Activated CD4-positive, alpha-beta memory T cell treated with anti-CD3 and anti-CD28 coated beads, Interleukin-2, amount 10 ng/mL, durations not matched to agents 7 days and 5 days (primary cell): ENCODE measurements at regions not wholly inside any gene's neighbourhood (a gene's known extent, or its start where the extent isn't known, plus 50 kb on each side); places are given as distances from the start of the nearest gene placed in this dataset.

ENCODE experiments used
- CTCF ChIA-PET: fragments of 350-600 bp; sonication (Branson Sonifier 250); formaldehyde crosslinking; loops from one replicate; lab custom pipeline; 2021; ENCODE audit warnings: antibody characterized with exemption, inconsistent platforms; lab: Charles Lee
- POLR2A ChIA-PET: fragments of 350-600 bp; sonication (Branson Sonifier 250); formaldehyde crosslinking; loops from one replicate; lab custom pipeline; 2021; ENCODE audit warnings: antibody characterized with exemption; lab: Charles Lee
- DNase-seq: peaks from one replicate; pipeline ENCODE4 v3.0.0-alpha.2; 2020
- H3K27ac Mint-ChIP-seq: one replicate; pipeline ENCODE4 v1.8.0; 2021; ENCODE audit warnings: mild to moderate bottlenecking, mixed read lengths
- H3K27me3 Mint-ChIP-seq: one replicate; pipeline ENCODE4 v1.8.0; 2021; ENCODE audit warnings: mixed read lengths
- H3K36me3 Mint-ChIP-seq: one replicate; pipeline ENCODE4 v1.8.0; 2021; ENCODE audit warnings: low read depth, mixed read lengths
- H3K4me1 Mint-ChIP-seq: one replicate; pipeline ENCODE4 v1.8.0; 2021; ENCODE audit warnings: mixed read lengths
- H3K4me3 Mint-ChIP-seq: one replicate; pipeline ENCODE4 v1.8.0; 2021; ENCODE audit warnings: mild to moderate bottlenecking, mixed read lengths
- H3K9me3 Mint-ChIP-seq: one replicate; pipeline ENCODE4 v1.8.0; 2021; ENCODE audit warnings: mixed read lengths

- Mint-ChIP-seq H3K4me3 (no peak overlapping the region), H3K27ac (no peak overlapping the region), H3K27me3 (peaks cover 3% of the 10 kb centered on the region), H3K4me1 (no peaks in the 10 kb centered on the region), H3K9me3 (no peaks in the 10 kb centered on the region), H3K36me3 (no peaks in the 10 kb centered on the region)
- DNase-seq = no peak
- CTCF ChIA-PET = interaction anchor here (0.9 kb wide), 1 partner anchor 418 kb away, joined by 3 read pairs; no protein-coding TSS in a partner anchor
- POLR2A ChIA-PET = no interaction called here
These were observed 127.1 kb upstream of the KCNJ15 start for GRCh38 chr21:38129711-38130110.

- no peak for DNase-seq
- Mint-ChIP-seq H3K27me3 (peaks cover 4% of the 10 kb centered on the region), H3K9me3 (no peaks in the 10 kb centered on the region), H3K4me1 (no peaks in the 10 kb centered on the region), H3K27ac (no peak overlapping the region), H3K4me3 (no peak overlapping the region), H3K36me3 (no peaks in the 10 kb centered on the region)
- CTCF ChIA-PET = no interaction called here
- POLR2A ChIA-PET = no interaction called here
These were observed 123.6 kb upstream of the KCNJ15 start for GRCh38 chr21:38133240-38133639.

- Mint-ChIP-seq H3K4me1 (no peaks in the 10 kb centered on the region), H3K36me3 (no peaks in the 10 kb centered on the region), H3K4me3 (no peak overlapping the region), H3K9me3 (no peaks in the 10 kb centered on the region), H3K27ac (no peak overlapping the region), H3K27me3 (peaks cover 4% of the 10 kb centered on the region)
- DNase-seq = no peak
- ChIA-PET CTCF (no interaction called here), POLR2A (no interaction called here)
These were observed 122.5 kb upstream of the KCNJ15 start for GRCh38 chr21:38134084-38134873.

- CTCF ChIA-PET = no interaction called here
- no peaks in the 10 kb centered on the region for H3K9me3 Mint-ChIP-seq
- DNase-seq = no peak
- no peak overlapping the region for H3K27ac Mint-ChIP-seq
- no peaks in the 10 kb centered on the region for H3K4me1 Mint-ChIP-seq
- POLR2A ChIA-PET = no interaction called here
- H3K36me3 Mint-ChIP-seq = no peaks in the 10 kb centered on the region
- H3K4me3 Mint-ChIP-seq = no peak overlapping the region
- peaks cover 4% of the 10 kb centered on the region for H3K27me3 Mint-ChIP-seq
These were observed 120.6 kb upstream of the KCNJ15 start for GRCh38 chr21:38136201-38136600.

- Mint-ChIP-seq H3K4me3 (no peak overlapping the region), H3K9me3 (no peaks in the 10 kb centered on the region), H3K27ac (no peak overlapping the region), H3K4me1 (no peaks in the 10 kb centered on the region), H3K27me3 (peaks cover 1% of the 10 kb centered on the region), H3K36me3 (no peaks in the 10 kb centered on the region)
- DNase-seq = no peak
- ChIA-PET CTCF (interaction anchor here (1.5 kb wide), 1 partner anchor 12 kb away, joined by 4 read pairs; no protein-coding TSS in a partner anchor), POLR2A (no interaction called here)
These were observed 117.2 kb upstream of the KCNJ15 start for GRCh38 chr21:38139380-38140168.

- no peak for DNase-seq
- Mint-ChIP-seq H3K27ac (no peak overlapping the region), H3K9me3 (peaks cover 2% of the 10 kb centered on the region), H3K27me3 (peaks cover 1% of the 10 kb centered on the region), H3K4me1 (no peaks in the 10 kb centered on the region), H3K4me3 (no peak overlapping the region), H3K36me3 (no peaks in the 10 kb centered on the region)
- ChIA-PET CTCF (interaction anchor here (1.5 kb wide), 1 partner anchor 13 kb away, joined by 4 read pairs; no protein-coding TSS in a partner anchor), POLR2A (no interaction called here)
These were observed 116.4 kb upstream of the KCNJ15 start for GRCh38 chr21:38140207-38140903.

- H3K27me3 Mint-ChIP-seq = peaks cover 1% of the 10 kb centered on the region
- H3K36me3 Mint-ChIP-seq = no peaks in the 10 kb centered on the region
- ChIA-PET POLR2A (no interaction called here), CTCF (no interaction called here)
- no peak overlapping the region for H3K4me3 Mint-ChIP-seq
- peaks cover 2% of the 10 kb centered on the region for H3K9me3 Mint-ChIP-seq
- DNase-seq = no peak
- H3K4me1 Mint-ChIP-seq = no peaks in the 10 kb centered on the region
- H3K27ac Mint-ChIP-seq = no peak overlapping the region
These were observed 114.6 kb upstream of the KCNJ15 start for GRCh38 chr21:38142224-38142623.

- H3K27ac Mint-ChIP-seq = no peak overlapping the region
- H3K4me1 Mint-ChIP-seq = no peaks in the 10 kb centered on the region
- CTCF ChIA-PET = no interaction called here
- no peak for DNase-seq
- peaks cover 2% of the 10 kb centered on the region for H3K9me3 Mint-ChIP-seq
- POLR2A ChIA-PET = interaction anchor here (0.6 kb wide), 1 partner anchor 101 kb away, joined by 3 read pairs; no protein-coding TSS in a partner anchor
- no peaks in the 10 kb centered on the region for H3K36me3 Mint-ChIP-seq
- H3K4me3 Mint-ChIP-seq = no peak overlapping the region
- H3K27me3 Mint-ChIP-seq = no peaks in the 10 kb centered on the region
These were observed 112.6 kb upstream of the KCNJ15 start for GRCh38 chr21:38144193-38144592.

- H3K36me3 Mint-ChIP-seq = no peaks in the 10 kb centered on the region
- H3K4me3 Mint-ChIP-seq = no peak overlapping the region
- no peak for DNase-seq
- ChIA-PET POLR2A (no interaction called here), CTCF (no interaction called here)
- no peaks in the 10 kb centered on the region for H3K4me1 Mint-ChIP-seq
- peaks cover 2% of the 10 kb centered on the region for H3K9me3 Mint-ChIP-seq
- no peaks in the 10 kb centered on the region for H3K27me3 Mint-ChIP-seq
- H3K27ac Mint-ChIP-seq = no peak overlapping the region
These were observed 111.7 kb upstream of the KCNJ15 start for GRCh38 chr21:38145104-38145503.

- Mint-ChIP-seq H3K36me3 (no peaks in the 10 kb centered on the region), H3K9me3 (peaks cover 2% of the 10 kb centered on the region), H3K4me1 (no peaks in the 10 kb centered on the region), H3K27me3 (no peaks in the 10 kb centered on the region), H3K4me3 (no peak overlapping the region), H3K27ac (no peak overlapping the region)
- ChIA-PET CTCF (no interaction called here), POLR2A (no interaction called here)
- no peak for DNase-seq
These were observed 109.4 kb upstream of the KCNJ15 start for GRCh38 chr21:38147391-38147790.

GRCh38 chr21:38148046-38148445 is 108.7 kb upstream of the KCNJ15 start:
- Mint-ChIP-seq H3K27ac (no peak overlapping the region), H3K27me3 (no peaks in the 10 kb centered on the region), H3K36me3 (no peaks in the 10 kb centered on the region), H3K4me3 (no peak overlapping the region), H3K9me3 (peaks cover 2% of the 10 kb centered on the region), H3K4me1 (no peaks in the 10 kb centered on the region)
- ChIA-PET CTCF (no interaction called here), POLR2A (no interaction called here)
- DNase-seq = no peak

GRCh38 chr21:38151021-38151645 is 105.7 kb upstream of the KCNJ15 start:
- POLR2A ChIA-PET = no interaction called here
- no peak overlapping the region for H3K27ac Mint-ChIP-seq
- CTCF ChIA-PET = no interaction called here
- no peaks in the 10 kb centered on the region for H3K4me1 Mint-ChIP-seq
- H3K36me3 Mint-ChIP-seq = no peaks in the 10 kb centered on the region
- no peaks in the 10 kb centered on the region for H3K9me3 Mint-ChIP-seq
- H3K27me3 Mint-ChIP-seq = no peaks in the 10 kb centered on the region
- DNase-seq = no peak
- H3K4me3 Mint-ChIP-seq = no peak overlapping the region

GRCh38 chr21:38156200-38156599 is 100.6 kb upstream of the KCNJ15 start:
- H3K27ac Mint-ChIP-seq = no peak overlapping the region
- CTCF ChIA-PET = no interaction called here
- no peaks in the 10 kb centered on the region for H3K27me3 Mint-ChIP-seq
- no peaks in the 10 kb centered on the region for H3K36me3 Mint-ChIP-seq
- POLR2A ChIA-PET = no interaction called here
- no peaks in the 10 kb centered on the region for H3K4me1 Mint-ChIP-seq
- no peaks in the 10 kb centered on the region for H3K9me3 Mint-ChIP-seq
- no peak overlapping the region for H3K4me3 Mint-ChIP-seq
- no peak for DNase-seq
